Neutrophil (primary cell): ENCODE measurements at regions not wholly inside any gene's neighbourhood (a gene's known extent, or its start where the extent isn't known, plus 50 kb on each side); places are given as distances from the start of the nearest gene placed in this dataset.

Experiments
- H3K27ac ChIP-seq: fragments of 200-600 bp; sonication (generic); 2 replicates; pipeline ENCODE4 v1.5.1; 2016; ENCODE audit warnings: mild to moderate bottlenecking, moderate library complexity
- H3K27me3 ChIP-seq: fragments of 200-600 bp; sonication (generic); 2 replicates; pipeline ENCODE4 v1.6.0; 2016; ENCODE audit warnings: mild to moderate bottlenecking
- H3K36me3 ChIP-seq: fragments of 200-600 bp; sonication (generic); 2 replicates; pipeline ENCODE4 v1.5.1; 2017
- H3K4me1 ChIP-seq, 2 experiments: fragments of 200-600 bp in 1 of 2; sonication (generic) in 1 of 2; 1 replicate in 1 of 2; 2 replicates in 1 of 2; pipeline versions ENCODE4 v1.5.1 to v1.6.1; 2013 to 2016; ENCODE audit warnings: low read depth in 1 of 2, low read length in 1 of 2, mild to moderate bottlenecking in 1 of 2, moderate library complexity in 1 of 2; ENCODE audit not compliant: control insufficient read depth in 1 of 2, insufficient read depth in 1 of 2
- H3K4me3 ChIP-seq, 2 experiments: fragments of 200-600 bp in 1 of 2; sonication (generic) in 1 of 2; 1 replicate in 1 of 2; 2 replicates in 1 of 2; pipeline ENCODE4 v1.5.1; 2013 to 2016; ENCODE audit warnings: low read depth in 1 of 2, low read length in 1 of 2, mild to moderate bottlenecking in 1 of 2, moderate library complexity in 1 of 2
- H3K9me3 ChIP-seq: fragments of 200-600 bp; sonication (generic); 2 replicates; pipeline ENCODE4 v1.5.1; 2016
- TF ChIP-seq, protein P1 (sequence below): fragments of 200-600 bp; sonication (generic); IDR thresholded peaks from 2 replicates; pipeline ENCODE4 v1.5.1; 2016; ENCODE audit warnings: antibody characterized with exemption

DNA sequence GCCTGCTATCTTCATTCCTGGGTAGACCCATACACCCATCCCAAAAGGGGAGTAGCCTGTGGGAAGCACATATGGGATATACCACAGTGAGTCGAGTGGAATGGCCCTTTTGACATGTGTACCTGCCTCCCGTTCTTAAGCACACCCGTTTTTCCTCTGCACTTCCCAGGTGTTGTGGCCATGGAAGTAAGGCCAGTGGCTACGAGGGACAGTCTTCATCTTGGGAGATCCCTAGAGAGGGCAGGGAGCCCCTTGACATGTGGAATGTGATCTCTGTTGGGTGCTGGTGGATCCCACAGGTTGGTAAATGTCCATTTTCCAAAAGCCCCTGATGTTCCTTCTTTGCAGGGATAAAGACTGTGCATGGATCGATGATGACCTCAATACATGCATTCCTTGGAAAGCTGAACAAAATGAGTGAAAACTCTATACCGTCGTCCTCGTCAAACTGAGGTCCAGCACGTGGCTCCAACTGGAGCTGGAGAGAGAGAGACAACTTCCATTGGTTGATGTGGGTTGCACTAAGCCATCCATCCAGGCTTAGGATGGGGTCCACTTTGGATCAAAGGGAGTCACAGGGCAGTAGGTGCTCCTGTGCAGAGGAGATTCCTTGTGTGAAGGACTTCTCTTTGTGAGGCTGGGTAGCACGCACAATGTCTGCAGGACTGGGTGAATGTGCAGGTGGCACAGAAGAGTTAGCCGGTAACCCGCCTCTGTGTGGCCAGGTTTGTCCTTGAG, 136.8 kb downstream of the SNRPN start:
- Histone ChIP-seq H3K4me1 (no peaks in the 10 kb centered on the region), H3K36me3 (no peaks in the 10 kb centered on the region), H3K9me3 (no peaks in the 10 kb centered on the region), H3K4me3 (no peak overlapping the region), H3K27me3 (no peaks in the 10 kb centered on the region), H3K27ac (no peak overlapping the region)
- TF ChIP-seq, protein P1, sequence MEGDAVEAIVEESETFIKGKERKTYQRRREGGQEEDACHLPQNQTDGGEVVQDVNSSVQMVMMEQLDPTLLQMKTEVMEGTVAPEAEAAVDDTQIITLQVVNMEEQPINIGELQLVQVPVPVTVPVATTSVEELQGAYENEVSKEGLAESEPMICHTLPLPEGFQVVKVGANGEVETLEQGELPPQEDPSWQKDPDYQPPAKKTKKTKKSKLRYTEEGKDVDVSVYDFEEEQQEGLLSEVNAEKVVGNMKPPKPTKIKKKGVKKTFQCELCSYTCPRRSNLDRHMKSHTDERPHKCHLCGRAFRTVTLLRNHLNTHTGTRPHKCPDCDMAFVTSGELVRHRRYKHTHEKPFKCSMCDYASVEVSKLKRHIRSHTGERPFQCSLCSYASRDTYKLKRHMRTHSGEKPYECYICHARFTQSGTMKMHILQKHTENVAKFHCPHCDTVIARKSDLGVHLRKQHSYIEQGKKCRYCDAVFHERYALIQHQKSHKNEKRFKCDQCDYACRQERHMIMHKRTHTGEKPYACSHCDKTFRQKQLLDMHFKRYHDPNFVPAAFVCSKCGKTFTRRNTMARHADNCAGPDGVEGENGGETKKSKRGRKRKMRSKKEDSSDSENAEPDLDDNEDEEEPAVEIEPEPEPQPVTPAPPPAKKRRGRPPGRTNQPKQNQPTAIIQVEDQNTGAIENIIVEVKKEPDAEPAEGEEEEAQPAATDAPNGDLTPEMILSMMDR: no peak

DNA sequence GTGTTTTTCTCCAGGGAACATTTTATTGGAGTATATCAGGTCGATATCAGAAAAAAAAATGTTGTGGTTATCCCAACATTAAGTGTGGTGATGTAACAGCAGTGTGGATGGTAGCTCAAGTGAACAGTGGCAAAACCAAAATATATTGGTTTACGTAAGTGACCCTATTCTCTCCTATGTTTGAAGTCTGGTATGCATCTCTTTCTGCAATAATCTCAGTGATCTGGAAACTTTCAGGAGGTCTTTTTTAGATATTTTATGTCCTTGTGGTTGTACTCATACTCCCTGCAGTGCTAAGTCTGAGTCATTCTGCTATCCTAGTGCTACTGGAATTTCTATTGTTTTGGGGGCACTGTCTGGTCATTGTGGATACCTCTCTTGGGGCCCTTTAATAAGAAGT, 137.9 kb downstream of the SNRPN start:
- H3K4me1 ChIP-seq: no peaks in the 10 kb centered on the region
- H3K27ac ChIP-seq: no peak overlapping the region
- no peaks in the 10 kb centered on the region for H3K36me3 ChIP-seq
- no peak overlapping the region for H3K4me3 ChIP-seq
- TF ChIP-seq, protein P1: no peak
- no peaks in the 10 kb centered on the region for H3K27me3 ChIP-seq
- no peaks in the 10 kb centered on the region for H3K9me3 ChIP-seq

DNA sequence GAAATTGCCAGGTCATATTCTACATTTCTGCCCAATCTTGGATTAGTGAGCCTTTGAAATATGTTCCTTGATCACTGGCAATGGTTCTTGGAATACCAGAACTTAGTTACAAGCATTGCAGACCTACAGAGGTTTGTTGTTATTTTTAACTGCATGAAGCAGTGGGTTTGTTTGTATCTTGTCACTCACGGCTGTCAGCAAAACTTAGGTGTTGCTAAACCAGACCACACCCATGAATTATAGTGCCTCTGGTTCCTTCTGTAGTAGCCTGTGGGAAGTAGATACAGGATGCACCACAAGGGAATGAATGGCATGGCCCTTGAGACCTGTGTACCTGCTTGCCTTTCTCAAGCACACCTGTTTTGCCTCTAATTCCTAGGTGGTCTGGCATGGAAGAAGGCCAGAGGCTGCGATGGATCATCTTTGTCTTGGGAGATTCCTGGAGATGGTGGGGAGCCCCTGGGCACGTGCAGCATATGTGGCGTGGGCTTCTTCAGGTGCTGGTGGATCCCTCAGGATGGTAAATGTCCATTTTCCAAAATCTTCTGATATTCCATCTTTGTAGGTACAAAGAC, 138.8 kb downstream of the SNRPN start:
- Histone ChIP-seq H3K36me3 (no peaks in the 10 kb centered on the region), H3K4me3 (no peak overlapping the region), H3K27ac (no peak overlapping the region), H3K4me1 (no peaks in the 10 kb centered on the region), H3K27me3 (no peaks in the 10 kb centered on the region), H3K9me3 (no peaks in the 10 kb centered on the region)
- TF ChIP-seq, protein P1: no peak

DNA sequence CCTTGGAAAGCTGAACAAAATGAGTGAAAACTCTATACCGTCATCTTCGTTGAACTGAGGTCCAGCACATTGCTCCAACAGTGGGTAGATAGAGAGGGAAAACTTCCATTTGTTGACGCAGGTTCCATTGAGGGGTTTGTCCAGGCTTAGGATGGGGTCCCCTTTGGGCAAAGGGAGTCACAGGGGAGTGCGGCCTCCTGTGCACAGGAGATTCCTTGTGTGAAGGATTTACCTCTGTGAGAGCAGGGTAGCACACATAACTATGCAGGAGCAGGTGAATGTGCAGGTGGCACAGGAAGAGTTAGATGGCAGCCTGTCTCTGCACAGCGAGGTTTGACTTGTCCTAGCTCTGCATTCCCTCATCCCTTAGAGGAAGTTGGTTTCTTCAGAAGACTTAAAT, 139.3 kb downstream of the SNRPN start:
- no peak overlapping the region for H3K4me3 ChIP-seq
- H3K27me3 ChIP-seq: no peaks in the 10 kb centered on the region
- no peaks in the 10 kb centered on the region for H3K36me3 ChIP-seq
- TF ChIP-seq, protein P1: no peak
- no peaks in the 10 kb centered on the region for H3K4me1 ChIP-seq
- no peaks in the 10 kb centered on the region for H3K9me3 ChIP-seq
- no peak overlapping the region for H3K27ac ChIP-seq

DNA sequence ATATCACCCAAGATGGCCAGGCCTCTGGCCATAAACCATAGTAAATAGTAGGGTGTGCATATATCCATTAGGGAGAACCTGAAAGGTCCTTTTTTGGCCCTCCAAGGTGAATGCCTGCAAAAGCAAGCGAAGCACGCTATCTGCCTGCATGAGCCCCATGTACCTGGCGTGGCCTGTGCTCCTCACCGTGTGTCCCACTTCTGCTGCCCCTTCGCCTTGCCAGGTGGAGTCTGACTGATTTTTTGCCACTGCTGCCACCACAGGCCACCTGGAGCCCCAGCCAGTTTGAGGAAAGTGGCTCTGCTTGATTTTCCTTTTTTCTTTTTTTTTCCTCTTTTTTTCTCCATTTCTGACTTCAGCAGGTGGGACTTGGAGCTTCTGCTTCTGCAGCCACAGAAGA, 139.7 kb downstream of the SNRPN start:
- no peaks in the 10 kb centered on the region for H3K27me3 ChIP-seq
- no peaks in the 10 kb centered on the region for H3K36me3 ChIP-seq
- TF ChIP-seq, protein P1: no peak

More for the DNA sequence above, 139.7 kb downstream of the SNRPN start:
- Histone ChIP-seq H3K27ac (no peak overlapping the region), H3K9me3 (no peaks in the 10 kb centered on the region), H3K4me3 (no peak overlapping the region), H3K4me1 (no peaks in the 10 kb centered on the region)
